ENCODE measurements at regions not wholly inside any gene's neighbourhood (a gene's known extent, or its start where the extent isn't known, plus 50 kb on each side); places are given as distances from the start of the nearest gene placed in this dataset.

- no peak overlapping the region for H3K4me3 ChIP-seq (ENCODE audit: low read length in 3 of 3)
- no peaks in the 10 kb centered on the region for H3K9me3 ChIP-seq (ENCODE audit: control insufficient read depth in 2 of 3, insufficient read depth in 1 of 3, low read length in 3 of 3)
- no peaks in the 10 kb centered on the region for H3K27me3 ChIP-seq (ENCODE audit: control insufficient read depth, insufficient read depth, low read length)
- H3K9ac ChIP-seq (ENCODE audit: low read length in 3 of 3): no peak overlapping the region
- FAIRE-seq: no peak
- no peak for TF ChIP-seq CTCF (IDR thresholded peaks at IDR 0.05; ENCODE audit: borderline replicate concordance, extremely low read depth, insufficient read depth)
- no peak for DNase-seq
- intact Hi-C loops (cut with DNase I): no loop called here
- no peaks in the 10 kb centered on the region for H3K4me1 ChIP-seq (ENCODE audit: control insufficient read depth in 2 of 3, insufficient read depth in 2 of 3, low read depth in 1 of 3, low read length in 3 of 3)
- H3K27ac ChIP-seq (ENCODE audit: low read depth in 2 of 2, low read length in 2 of 2): no peak overlapping the region
- H3K36me3 ChIP-seq (ENCODE audit: control insufficient read depth in 2 of 3, insufficient read depth in 3 of 3, low read length in 3 of 3): no peaks in the 10 kb centered on the region
Measured at GRCh38 chr17:56735842-56736241, 97.9 kb downstream of the C17orf67 start.

- Histone ChIP-seq H3K4me1 (ENCODE audit: control insufficient read depth in 2 of 3, insufficient read depth in 2 of 3, low read depth in 1 of 3, low read length in 3 of 3) (no peaks in the 10 kb centered on the region), H3K9me3 (ENCODE audit: control insufficient read depth in 2 of 3, insufficient read depth in 1 of 3, low read length in 3 of 3) (no peaks in the 10 kb centered on the region), H3K27me3 (ENCODE audit: control insufficient read depth, insufficient read depth, low read length) (no peaks in the 10 kb centered on the region), H3K36me3 (ENCODE audit: control insufficient read depth in 2 of 3, insufficient read depth in 3 of 3, low read length in 3 of 3) (no peaks in the 10 kb centered on the region), H3K9ac (ENCODE audit: low read length in 3 of 3) (no peak overlapping the region), H3K4me3 (ENCODE audit: low read length in 3 of 3) (no peak overlapping the region), H3K27ac (ENCODE audit: low read depth in 2 of 2, low read length in 2 of 2) (no peak overlapping the region)
- peak in 2 of 5 donors; percentile 33 to 38 for DNase-seq
- intact Hi-C loops (cut with DNase I): no loop called here
- no peak for FAIRE-seq
- TF ChIP-seq CTCF (IDR thresholded peaks at IDR 0.05; ENCODE audit: borderline replicate concordance, extremely low read depth, insufficient read depth): no peak
Measured at GRCh38 chr17:56737421-56738161, 96.1 kb downstream of the C17orf67 start.

GRCh38 chr17:56739376-56739775, 94.3 kb downstream of the C17orf67 start:
- H3K9me3 ChIP-seq (ENCODE audit: control insufficient read depth in 2 of 3, insufficient read depth in 1 of 3, low read length in 3 of 3): no peaks in the 10 kb centered on the region
- intact Hi-C loops (cut with DNase I): no loop called here
- H3K27ac ChIP-seq (ENCODE audit: low read depth in 2 of 2, low read length in 2 of 2): no peak overlapping the region
- H3K36me3 ChIP-seq (ENCODE audit: control insufficient read depth in 2 of 3, insufficient read depth in 3 of 3, low read length in 3 of 3): no peaks in the 10 kb centered on the region
- DNase-seq (no peak), FAIRE-seq (no peak)
- no peaks in the 10 kb centered on the region for H3K4me1 ChIP-seq (ENCODE audit: control insufficient read depth in 2 of 3, insufficient read depth in 2 of 3, low read depth in 1 of 3, low read length in 3 of 3)
- H3K9ac ChIP-seq (ENCODE audit: low read length in 3 of 3): no peak overlapping the region
- no peaks in the 10 kb centered on the region for H3K27me3 ChIP-seq (ENCODE audit: control insufficient read depth, insufficient read depth, low read length)
- no peak overlapping the region for H3K4me3 ChIP-seq (ENCODE audit: low read length in 3 of 3)
- TF ChIP-seq CTCF (IDR thresholded peaks at IDR 0.05; ENCODE audit: borderline replicate concordance, extremely low read depth, insufficient read depth): no peak

GRCh38 chr17:56739776-56740175, 93.9 kb downstream of the C17orf67 start:
- H3K36me3 ChIP-seq (ENCODE audit: control insufficient read depth in 2 of 3, insufficient read depth in 3 of 3, low read length in 3 of 3): no peaks in the 10 kb centered on the region
- no peaks in the 10 kb centered on the region for H3K9me3 ChIP-seq (ENCODE audit: control insufficient read depth in 2 of 3, insufficient read depth in 1 of 3, low read length in 3 of 3)
- TF ChIP-seq CTCF (IDR thresholded peaks at IDR 0.05; ENCODE audit: borderline replicate concordance, extremely low read depth, insufficient read depth): no peak
- no peak for DNase-seq
- intact Hi-C loops (cut with DNase I): no loop called here
- H3K4me3 ChIP-seq (ENCODE audit: low read length in 3 of 3): no peak overlapping the region
- FAIRE-seq: no peak
- no peak overlapping the region for H3K27ac ChIP-seq (ENCODE audit: low read depth in 2 of 2, low read length in 2 of 2)
- H3K4me1 ChIP-seq (ENCODE audit: control insufficient read depth in 2 of 3, insufficient read depth in 2 of 3, low read depth in 1 of 3, low read length in 3 of 3): no peaks in the 10 kb centered on the region
- no peaks in the 10 kb centered on the region for H3K27me3 ChIP-seq (ENCODE audit: control insufficient read depth, insufficient read depth, low read length)
- H3K9ac ChIP-seq (ENCODE audit: low read length in 3 of 3): no peak overlapping the region
